GM23338 (cell line): ENCODE measurements at regions not wholly inside any gene's neighbourhood (a gene's known extent, or its start where the extent isn't known, plus 50 kb on each side); places are given as distances from the start of the nearest gene placed in this dataset.

Source experiments
- EZH2 ChIP-seq: fragments of 200-600 bp; sonication (generic); IDR thresholded peaks from one replicate; pipeline ENCODE4 v1.8.0; 2017; ENCODE audit warnings: antibody characterized with exemption, mild to moderate bottlenecking, low read depth; ENCODE audit not compliant: unreplicated experiment
- EZH2phosphoT487 ChIP-seq: fragments of 200-600 bp; sonication (generic); IDR thresholded peaks from one replicate; pipeline ENCODE4 v1.8.1; 2018; ENCODE audit warnings: antibody characterized with exemption; ENCODE audit not compliant: unreplicated experiment
- POLR2AphosphoS5 ChIP-seq: IDR thresholded peaks from 2 replicates; pipeline ENCODE4 v1.6.1; 2016; ENCODE audit warnings: antibody characterized with exemption, low read depth
- TF ChIP-seq, protein P1 (sequence below), 2 experiments: fragments of 200-600 bp in 1 of 2; sonication (generic) in 1 of 2; conservative IDR thresholded peaks; 2 replicates each; pipeline versions ENCODE4 v1.5.1 to v1.6.1; 2016 to 2017; ENCODE audit warnings: antibody characterized with exemption in 2 of 2, low read depth in 2 of 2, mild to moderate bottlenecking in 2 of 2, moderate library complexity in 1 of 2

GRCh38 chr9:28206280-28206679 lies 633.0 kb upstream of the C9orf72 start:
- TF ChIP-seq, protein P1, sequence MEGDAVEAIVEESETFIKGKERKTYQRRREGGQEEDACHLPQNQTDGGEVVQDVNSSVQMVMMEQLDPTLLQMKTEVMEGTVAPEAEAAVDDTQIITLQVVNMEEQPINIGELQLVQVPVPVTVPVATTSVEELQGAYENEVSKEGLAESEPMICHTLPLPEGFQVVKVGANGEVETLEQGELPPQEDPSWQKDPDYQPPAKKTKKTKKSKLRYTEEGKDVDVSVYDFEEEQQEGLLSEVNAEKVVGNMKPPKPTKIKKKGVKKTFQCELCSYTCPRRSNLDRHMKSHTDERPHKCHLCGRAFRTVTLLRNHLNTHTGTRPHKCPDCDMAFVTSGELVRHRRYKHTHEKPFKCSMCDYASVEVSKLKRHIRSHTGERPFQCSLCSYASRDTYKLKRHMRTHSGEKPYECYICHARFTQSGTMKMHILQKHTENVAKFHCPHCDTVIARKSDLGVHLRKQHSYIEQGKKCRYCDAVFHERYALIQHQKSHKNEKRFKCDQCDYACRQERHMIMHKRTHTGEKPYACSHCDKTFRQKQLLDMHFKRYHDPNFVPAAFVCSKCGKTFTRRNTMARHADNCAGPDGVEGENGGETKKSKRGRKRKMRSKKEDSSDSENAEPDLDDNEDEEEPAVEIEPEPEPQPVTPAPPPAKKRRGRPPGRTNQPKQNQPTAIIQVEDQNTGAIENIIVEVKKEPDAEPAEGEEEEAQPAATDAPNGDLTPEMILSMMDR (conservative IDR thresholded peaks at IDR 0.05; ENCODE audit: low read depth in 2 of 2), result no peak
- no peak for TF ChIP-seq POLR2AphosphoS5
- no peak for TF ChIP-seq EZH2phosphoT487
- TF ChIP-seq EZH2, result no peak
